ENCODE measurements at regions not wholly inside any gene's neighbourhood (a gene's known extent, or its start where the extent isn't known, plus 50 kb on each side); places are given as distances from the start of the nearest gene placed in this dataset.

DNA sequence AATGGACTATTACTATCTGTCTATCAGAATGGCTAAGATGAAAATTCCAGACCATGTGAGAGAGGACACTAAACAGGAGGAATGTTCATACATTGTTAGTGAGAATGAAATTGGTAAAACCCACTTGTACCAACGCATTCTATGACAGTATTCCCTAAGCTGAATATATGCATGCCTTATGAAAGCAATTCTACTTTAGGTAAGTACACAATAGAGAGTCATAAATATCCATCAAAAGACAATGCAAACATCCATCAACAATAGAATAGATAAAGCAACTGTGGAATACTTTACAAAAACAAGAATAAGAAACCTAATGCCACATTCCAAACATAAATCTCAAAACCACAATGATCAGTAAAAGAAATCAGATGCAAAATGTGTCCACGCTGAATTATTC, 529.3 kb downstream of the ANKRD50 start:
- no peak overlapping the region for H3K4me3 ChIP-seq
- H3K36me3 ChIP-seq, result no peaks in the 10 kb centered on the region
- TF ChIP-seq, protein P1, sequence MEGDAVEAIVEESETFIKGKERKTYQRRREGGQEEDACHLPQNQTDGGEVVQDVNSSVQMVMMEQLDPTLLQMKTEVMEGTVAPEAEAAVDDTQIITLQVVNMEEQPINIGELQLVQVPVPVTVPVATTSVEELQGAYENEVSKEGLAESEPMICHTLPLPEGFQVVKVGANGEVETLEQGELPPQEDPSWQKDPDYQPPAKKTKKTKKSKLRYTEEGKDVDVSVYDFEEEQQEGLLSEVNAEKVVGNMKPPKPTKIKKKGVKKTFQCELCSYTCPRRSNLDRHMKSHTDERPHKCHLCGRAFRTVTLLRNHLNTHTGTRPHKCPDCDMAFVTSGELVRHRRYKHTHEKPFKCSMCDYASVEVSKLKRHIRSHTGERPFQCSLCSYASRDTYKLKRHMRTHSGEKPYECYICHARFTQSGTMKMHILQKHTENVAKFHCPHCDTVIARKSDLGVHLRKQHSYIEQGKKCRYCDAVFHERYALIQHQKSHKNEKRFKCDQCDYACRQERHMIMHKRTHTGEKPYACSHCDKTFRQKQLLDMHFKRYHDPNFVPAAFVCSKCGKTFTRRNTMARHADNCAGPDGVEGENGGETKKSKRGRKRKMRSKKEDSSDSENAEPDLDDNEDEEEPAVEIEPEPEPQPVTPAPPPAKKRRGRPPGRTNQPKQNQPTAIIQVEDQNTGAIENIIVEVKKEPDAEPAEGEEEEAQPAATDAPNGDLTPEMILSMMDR (IDR thresholded peaks at IDR 0.05), result no peak
- no peak for TF ChIP-seq POLR2A (IDR thresholded peaks at IDR 0.05)
- DNase-seq (no peak), ATAC-seq (no peak)
- WGBS (ENCODE audit: insufficient coverage, low coverage, low lambda C conversion rate, missing lambda C conversion rate), result 82% methylated on average over 2 of the region's 2 CpGs
- H3K27ac ChIP-seq, result no peak overlapping the region
- H3K4me1 ChIP-seq, result no peaks in the 10 kb centered on the region
- H3K9me3 ChIP-seq, result no peaks in the 10 kb centered on the region
- no peaks in the 10 kb centered on the region for H3K27me3 ChIP-seq
- intact Hi-C loops (cut with DNase I), result no loop called here

DNA sequence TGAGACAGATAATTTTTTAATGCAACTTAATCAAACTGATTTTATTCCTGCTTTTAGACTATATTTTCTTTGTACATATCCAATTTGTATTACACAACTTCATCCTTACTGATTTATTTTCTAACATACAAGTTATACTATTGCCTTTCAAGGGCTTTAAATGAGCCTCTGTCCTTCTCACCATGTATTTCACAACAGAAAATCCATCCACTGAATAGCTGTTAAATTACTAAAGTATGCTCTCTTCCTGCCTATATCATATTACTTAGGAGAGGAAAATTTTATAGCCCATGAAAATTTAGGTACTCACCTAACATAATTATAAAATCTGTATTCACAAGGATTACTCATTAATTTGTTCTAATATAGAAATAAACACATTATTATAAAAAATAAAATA, 528.6 kb downstream of the ANKRD50 start:
- intact Hi-C loops (cut with DNase I), result no loop called here
- ATAC-seq (no peak), DNase-seq (no peak)
- no peak for TF ChIP-seq POLR2A (IDR thresholded peaks at IDR 0.05)
- no peak overlapping the region for H3K4me3 ChIP-seq
- no peaks in the 10 kb centered on the region for H3K4me1 ChIP-seq
- H3K9me3 ChIP-seq, result no peaks in the 10 kb centered on the region
- H3K27ac ChIP-seq, result no peak overlapping the region
- H3K36me3 ChIP-seq, result no peaks in the 10 kb centered on the region
- H3K27me3 ChIP-seq, result no peaks in the 10 kb centered on the region

DNA sequence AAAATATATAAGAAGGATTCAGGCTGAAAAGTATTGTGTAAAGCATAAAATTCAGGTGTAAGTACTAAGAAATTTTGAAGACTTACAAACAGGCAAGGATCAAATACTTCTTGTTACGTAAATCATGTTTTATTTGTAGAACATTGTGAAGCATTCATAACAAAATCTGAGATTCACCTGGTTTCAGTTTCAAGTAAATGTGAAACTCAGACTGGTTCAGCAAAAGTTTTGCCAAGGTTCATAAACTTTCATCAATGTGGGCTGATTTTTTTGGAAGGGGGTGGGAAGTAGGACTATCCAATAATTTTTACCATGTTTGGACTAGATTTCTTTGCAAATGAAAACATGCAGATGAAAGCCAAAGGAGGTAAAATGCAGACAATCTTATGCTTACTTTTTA, 527.7 kb downstream of the ANKRD50 start:
- 65% methylated on average over 1 of the region's 1 CpG for WGBS (ENCODE audit: insufficient coverage, low coverage, low lambda C conversion rate, missing lambda C conversion rate)
- no peaks in the 10 kb centered on the region for H3K4me1 ChIP-seq
- H3K4me3 ChIP-seq, result no peak overlapping the region
- H3K36me3 ChIP-seq, result no peaks in the 10 kb centered on the region
- H3K27ac ChIP-seq, result no peak overlapping the region
- H3K9me3 ChIP-seq, result no peaks in the 10 kb centered on the region
- ATAC-seq, result no peak
- intact Hi-C loops (cut with DNase I), result no loop called here
- no peaks in the 10 kb centered on the region for H3K27me3 ChIP-seq
- DNase-seq, result no peak
- no peak for TF ChIP-seq POLR2A (IDR thresholded peaks at IDR 0.05)

DNA sequence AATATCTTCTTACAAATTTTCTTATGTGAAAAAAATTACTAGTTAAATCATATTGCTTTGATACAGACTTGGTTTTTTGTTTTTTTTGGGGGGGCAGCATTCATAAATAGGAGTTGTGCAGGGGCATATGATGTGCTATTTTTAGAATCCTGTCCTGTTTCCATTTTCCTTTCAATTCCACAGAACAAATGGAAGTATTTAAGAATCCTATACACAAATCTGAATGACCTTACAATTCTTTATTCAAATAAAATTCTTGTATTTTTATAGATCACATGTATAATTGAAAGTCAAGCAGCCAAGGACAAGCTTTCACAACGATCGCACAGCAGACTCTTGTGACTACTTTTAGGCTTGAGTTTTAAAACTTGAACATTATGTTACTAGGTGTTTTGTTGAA, 523.9 kb downstream of the ANKRD50 start:
- no peak for ATAC-seq

GRCh38 chr4:124189545-124189944, 523.0 kb downstream of the ANKRD50 start:
- DNase-seq, result no peak
- no peaks in the 10 kb centered on the region for H3K4me1 ChIP-seq
- no peak for TF ChIP-seq POLR2A (IDR thresholded peaks at IDR 0.05)
- TF ChIP-seq, protein P1 (IDR thresholded peaks at IDR 0.05), result no peak
- no peak for ATAC-seq
- H3K36me3 ChIP-seq, result no peaks in the 10 kb centered on the region
- H3K4me3 ChIP-seq, result no peak overlapping the region
- H3K27ac ChIP-seq, result no peak overlapping the region
- 37% methylated on average over 1 of the region's 1 CpG for WGBS (ENCODE audit: insufficient coverage, low coverage, low lambda C conversion rate, missing lambda C conversion rate)
- intact Hi-C loops (cut with DNase I), result no loop called here
- no peaks in the 10 kb centered on the region for H3K27me3 ChIP-seq
- no peaks in the 10 kb centered on the region for H3K9me3 ChIP-seq

More for the DNA sequence above, 523.9 kb downstream of the ANKRD50 start:
- no peak for TF ChIP-seq POLR2A (IDR thresholded peaks at IDR 0.05)
- TF ChIP-seq, protein P1 (IDR thresholded peaks at IDR 0.05), result no peak
- Histone ChIP-seq H3K4me1 (no peaks in the 10 kb centered on the region), H3K9me3 (no peaks in the 10 kb centered on the region), H3K27me3 (no peaks in the 10 kb centered on the region), H3K27ac (no peak overlapping the region), H3K4me3 (no peak overlapping the region), H3K36me3 (no peaks in the 10 kb centered on the region)
- DNase-seq, result no peak
- intact Hi-C loops (cut with DNase I), result no loop called here
- WGBS (ENCODE audit: insufficient coverage, low coverage, low lambda C conversion rate, missing lambda C conversion rate), result 88% methylated on average over 2 of the region's 2 CpGs

GRCh38 chr4:124191329-124191728, 521.2 kb downstream of the ANKRD50 start:
- Histone ChIP-seq H3K9me3 (no peaks in the 10 kb centered on the region), H3K27ac (no peak overlapping the region), H3K4me1 (no peaks in the 10 kb centered on the region), H3K27me3 (no peaks in the 10 kb centered on the region), H3K4me3 (no peak overlapping the region), H3K36me3 (no peaks in the 10 kb centered on the region)
- 85% methylated on average over 1 of the region's 1 CpG for WGBS (ENCODE audit: insufficient coverage, low coverage, low lambda C conversion rate, missing lambda C conversion rate)
- intact Hi-C loops (cut with DNase I), result no loop called here
- no peak for DNase-seq
- TF ChIP-seq, protein P1 (IDR thresholded peaks at IDR 0.05), result no peak
- TF ChIP-seq POLR2A (IDR thresholded peaks at IDR 0.05), result no peak
- ATAC-seq, result no peak
